Posterior vena cava (tissue), 2 donors: ENCODE measurements at regions not wholly inside any gene's neighbourhood (a gene's known extent, or its start where the extent isn't known, plus 50 kb on each side); places are given as distances from the start of the nearest gene placed in this dataset.
A peak's percentile ranks its signal among the peaks of the same experiment; 100 is the strongest.
"Not testable (repeated sequence)": the region's sequence is repeated elsewhere in the genome, so short reads cannot be mapped to it uniquely, and the experiment has no call there.

Source experiments
- DNase-seq: peaks from one replicate; pipeline ENCODE4 v3.0.0-alpha.2; 2020; ENCODE audit warnings: low spot score
- intact Hi-C, 2 donors: fragments of 100-400 bp; cut with DNase I; formaldehyde crosslinking; loops; one replicate each; pipeline versions ENCODE4 v1.14.1 to v1.14.2; 2022 to 2023
- donor health status: DM: yes; HTN: yes; CAD: no.
- donor health status: DM: yes; HTN: yes; CAD: no.

DNA sequence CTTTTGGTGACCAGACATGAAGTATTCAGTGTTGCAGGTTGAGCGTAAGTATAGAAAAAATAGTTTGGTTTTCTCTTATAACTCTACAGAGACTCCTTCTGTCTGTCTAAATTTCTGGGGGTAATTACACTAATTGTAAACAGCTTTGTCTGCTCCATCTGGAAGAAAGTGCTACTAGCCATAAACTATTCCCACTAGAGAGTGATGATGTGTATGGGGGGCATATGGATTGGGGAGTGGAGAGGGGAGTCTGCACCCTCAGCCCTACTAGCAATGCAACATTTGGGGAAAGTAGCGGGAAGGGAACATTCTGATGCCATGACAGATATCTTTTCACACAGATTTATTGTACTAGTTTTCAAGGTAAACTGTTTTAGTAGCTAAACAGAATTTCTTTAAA lies 549.7 kb downstream of the TRIML1 start:
- no peak for DNase-seq
- intact Hi-C loops: no loop called here

- intact Hi-C loops: no loop called here
- no peak for DNase-seq
Observed at GRCh38 chr4:188691811-188692210, 552.6 kb downstream of the TRIML1 start.

DNA sequence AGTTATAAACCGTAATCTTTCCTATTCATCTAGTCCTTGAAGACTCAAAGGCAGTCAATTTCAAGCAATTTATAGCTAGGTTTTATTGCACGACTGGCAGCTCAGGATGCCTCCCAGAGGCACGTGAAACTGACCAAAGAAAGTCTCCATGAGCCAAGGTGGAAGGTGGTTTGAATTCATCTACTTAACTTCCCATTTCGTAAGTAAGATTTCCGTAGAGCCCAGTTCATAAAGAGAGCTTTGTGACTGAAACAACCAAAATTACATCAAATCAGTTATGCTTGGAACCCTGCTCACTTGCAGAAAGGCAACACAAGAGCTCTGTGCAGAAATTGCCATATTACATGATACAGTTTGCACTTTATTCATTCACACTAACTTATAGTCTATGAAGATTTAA lies 556.0 kb downstream of the TRIML1 start:
- DNase-seq: no peak
- intact Hi-C loops: no loop called here

- DNase-seq: no peak
- intact Hi-C loops: no loop called here
Observed at GRCh38 chr4:188697243-188697642, 558.0 kb downstream of the TRIML1 start.

DNA sequence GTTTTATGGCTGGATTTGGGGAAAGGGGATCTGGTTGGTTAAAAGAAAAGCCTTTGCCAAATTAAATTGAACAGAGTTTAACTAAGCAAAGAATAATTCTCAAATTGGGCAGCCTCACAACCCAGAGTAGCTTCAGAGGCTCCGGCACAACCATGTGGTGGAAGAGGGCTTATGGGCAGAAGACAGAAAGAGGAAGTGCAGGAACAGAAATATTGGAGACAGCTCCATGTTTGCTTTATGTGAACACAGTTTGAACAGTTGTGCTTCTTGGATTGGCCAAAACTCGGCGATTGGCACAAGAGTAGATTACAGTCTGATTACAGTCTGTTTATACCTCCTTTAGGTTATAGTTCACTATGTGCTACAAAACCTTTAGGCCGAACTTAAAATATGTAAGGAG lies 562.7 kb downstream of the TRIML1 start:
- DNase-seq: no peak
- intact Hi-C loops: no loop called here

DNA sequence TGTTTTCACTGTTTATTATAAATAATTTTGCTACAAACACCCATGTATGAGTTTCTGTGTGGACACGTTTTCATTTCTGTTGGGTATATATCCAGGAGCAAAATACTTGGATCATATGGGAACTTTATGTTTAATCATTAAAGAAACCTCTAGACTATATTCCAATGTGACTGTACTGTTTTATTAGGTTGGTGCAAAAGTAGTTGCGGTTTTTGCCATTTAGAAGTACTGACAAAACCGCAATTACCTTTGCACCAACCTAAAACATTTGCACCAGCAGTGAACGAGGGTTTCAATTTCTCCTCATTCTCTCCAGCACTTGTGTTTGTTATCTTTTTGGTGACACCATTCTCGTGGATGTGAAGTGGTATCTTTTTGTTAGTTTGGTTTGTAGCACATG lies 565.0 kb downstream of the TRIML1 start:
- DNase-seq: no peak
- intact Hi-C loops: no loop called here

DNA sequence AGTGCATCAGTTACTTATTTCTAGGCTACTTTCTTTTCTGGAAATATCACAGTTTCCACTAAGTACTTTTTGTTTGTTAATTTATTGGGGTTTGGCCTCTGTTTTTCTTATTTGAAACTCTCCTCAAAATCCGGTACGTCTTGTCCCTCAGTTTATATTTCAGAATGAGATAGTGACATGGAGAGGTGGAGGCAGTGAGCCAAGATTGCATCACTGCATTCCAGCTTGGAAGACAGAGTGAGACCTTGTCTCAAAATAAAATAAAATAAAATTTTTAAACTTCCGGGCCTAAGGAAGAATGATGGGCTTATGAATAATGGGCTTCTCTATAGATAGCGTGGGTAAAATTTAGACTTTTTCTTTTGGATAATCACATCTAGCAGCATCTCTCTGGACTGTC lies 567.8 kb downstream of the TRIML1 start:
- DNase-seq: no peak

GRCh38 chr4:188714501-188714900 lies 575.3 kb downstream of the TRIML1 start:
- intact Hi-C loops: no loop called here
- no peak for DNase-seq

More for the DNA sequence above, 567.8 kb downstream of the TRIML1 start:
- intact Hi-C loops: no loop called here

DNA sequence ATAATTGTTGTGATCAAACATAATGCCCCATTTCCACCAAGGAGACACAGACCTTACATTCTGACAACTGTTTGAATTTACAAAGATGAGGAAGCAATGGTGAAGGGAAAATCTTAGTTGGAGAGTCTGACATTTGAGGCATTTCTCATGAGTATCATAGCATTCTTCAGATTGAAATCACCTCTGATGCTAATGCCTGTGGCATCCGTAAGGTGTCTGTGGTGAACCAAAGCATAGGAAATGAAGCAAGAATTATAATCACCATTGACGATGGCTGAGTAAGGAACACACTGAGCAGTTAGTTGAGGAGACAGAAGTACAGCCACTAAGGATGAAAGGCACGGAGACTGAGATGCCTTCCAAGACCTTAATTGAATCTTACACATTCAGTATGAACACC lies 575.7 kb downstream of the TRIML1 start:
- intact Hi-C loops: no loop called here
- DNase-seq: no peak

DNA sequence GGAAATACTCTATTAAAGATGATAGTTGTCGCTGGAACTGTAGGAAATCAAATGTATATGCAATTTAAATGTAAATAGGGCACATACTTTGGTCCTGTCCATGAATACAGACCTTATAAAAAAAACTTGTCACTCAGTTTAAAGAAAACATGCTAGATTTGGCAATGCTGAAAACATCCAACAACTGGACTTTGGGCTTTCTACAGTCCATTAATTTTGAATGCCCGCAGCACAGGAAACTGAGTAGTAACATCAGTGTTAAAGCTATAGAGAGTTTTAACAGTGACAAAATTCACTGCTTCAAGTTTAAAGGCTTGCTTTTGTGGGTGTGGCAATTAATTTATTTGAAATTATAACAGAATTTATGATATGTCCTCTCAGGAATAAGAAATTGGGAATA lies 578.4 kb downstream of the TRIML1 start:
- intact Hi-C loops: no loop called here
- DNase-seq: no peak

GRCh38 chr4:188719794-188720193 lies 580.6 kb downstream of the TRIML1 start:
- intact Hi-C loops: no loop called here
- DNase-seq: no peak

DNA sequence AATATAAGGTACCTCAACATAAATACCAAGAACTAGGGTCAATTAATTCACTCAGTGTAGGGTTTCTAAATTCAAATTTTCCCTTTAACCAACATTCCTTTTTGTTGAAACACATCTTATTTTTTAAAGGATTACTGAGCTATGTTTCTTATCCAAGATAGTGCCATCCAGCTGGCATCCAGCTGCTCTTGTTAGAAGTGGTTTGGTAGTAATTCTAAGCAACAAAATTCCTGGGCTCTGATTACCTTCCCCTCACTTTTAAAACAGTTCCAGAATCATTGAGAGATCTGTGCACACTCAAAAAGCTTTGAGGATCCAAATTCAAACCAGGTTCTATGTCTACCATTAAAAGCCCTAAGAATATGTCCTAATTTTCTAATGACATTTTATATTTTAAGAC lies 583.7 kb downstream of the TRIML1 start:
- intact Hi-C loops: no loop called here
- DNase-seq: no peak

DNA sequence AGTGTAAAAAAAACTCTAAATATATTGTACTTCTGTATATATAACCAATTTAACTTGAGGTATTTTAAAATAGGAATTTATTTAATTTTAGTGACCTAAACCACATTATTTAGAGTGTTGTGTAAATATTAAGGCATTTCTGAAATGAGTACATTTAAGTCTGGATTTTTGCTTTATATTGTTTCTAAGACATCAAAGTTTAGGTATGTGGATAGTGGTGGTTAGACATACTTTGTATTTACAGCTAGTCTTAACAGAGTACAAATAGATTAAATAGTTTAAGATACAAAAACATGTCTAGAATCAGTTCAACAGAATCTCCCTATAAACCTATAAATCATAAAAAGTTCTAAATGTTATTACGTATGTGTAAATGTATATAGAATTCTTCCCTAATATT lies 588.5 kb downstream of the TRIML1 start:
- DNase-seq: no peak
- intact Hi-C loops: no loop called here

- no peak for DNase-seq
- intact Hi-C loops: no loop called here
Observed at GRCh38 chr4:188728359-188728758, 589.1 kb downstream of the TRIML1 start.

DNA sequence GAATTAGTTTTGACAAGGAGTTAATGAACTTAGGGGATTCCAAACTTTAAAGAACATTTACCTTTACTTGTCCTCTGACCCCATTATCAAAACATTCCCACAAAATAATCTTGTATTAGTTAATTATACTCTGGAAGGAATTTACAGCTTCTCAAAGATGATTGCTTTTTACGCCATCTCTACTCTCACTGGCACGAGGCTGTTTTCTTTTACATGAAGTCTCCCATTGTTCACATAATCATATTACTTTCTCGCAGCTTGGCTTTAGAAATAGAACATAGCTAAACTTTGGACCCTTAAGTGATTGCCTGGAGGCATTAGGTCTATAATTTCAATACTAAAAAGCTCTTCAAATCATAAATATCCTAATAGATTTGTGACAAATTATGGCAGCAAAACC lies 592.9 kb downstream of the TRIML1 start:
- no peak for DNase-seq
- intact Hi-C loops: no loop called here

GRCh38 chr4:188735082-188735481 lies 595.8 kb downstream of the TRIML1 start:
- intact Hi-C loops: no loop called here
- DNase-seq: no peak

DNA sequence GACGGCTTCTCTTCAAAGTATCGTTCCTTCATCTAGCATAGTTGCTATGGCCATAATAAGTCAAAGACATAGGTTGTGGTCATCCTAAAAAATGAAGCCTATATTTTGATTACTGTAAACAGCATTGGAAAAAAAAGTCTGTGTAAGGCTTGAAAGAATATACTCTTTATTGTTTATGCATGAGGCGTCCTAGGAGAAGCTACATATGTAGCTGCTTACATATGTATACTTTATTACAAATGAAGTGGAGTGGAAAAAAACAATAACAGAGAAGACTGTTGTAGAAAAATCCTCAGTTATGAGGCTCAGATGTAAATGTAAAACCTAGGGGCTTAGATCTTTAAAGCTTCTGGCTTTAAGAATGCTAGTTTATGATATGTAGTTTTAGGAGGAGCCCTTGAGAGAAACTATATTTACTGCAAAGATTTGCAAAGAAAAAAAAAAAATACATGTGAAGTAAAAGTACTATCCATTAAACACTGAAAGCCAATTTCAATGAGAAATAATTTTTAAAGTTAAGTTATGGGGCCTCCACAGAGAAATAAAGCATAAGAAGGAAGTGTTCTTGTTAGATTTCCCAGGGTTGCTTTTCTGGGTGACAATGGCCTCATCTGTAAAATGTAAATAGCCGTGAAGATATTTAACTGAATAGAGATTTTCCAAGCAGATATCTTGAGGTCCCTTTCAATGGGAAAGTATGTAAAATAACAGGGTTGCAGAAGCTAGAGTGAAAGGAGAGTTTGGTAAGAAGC lies 598.2 kb downstream of the TRIML1 start:
- DNase-seq: no peak
- intact Hi-C loops: no loop called here

DNA sequence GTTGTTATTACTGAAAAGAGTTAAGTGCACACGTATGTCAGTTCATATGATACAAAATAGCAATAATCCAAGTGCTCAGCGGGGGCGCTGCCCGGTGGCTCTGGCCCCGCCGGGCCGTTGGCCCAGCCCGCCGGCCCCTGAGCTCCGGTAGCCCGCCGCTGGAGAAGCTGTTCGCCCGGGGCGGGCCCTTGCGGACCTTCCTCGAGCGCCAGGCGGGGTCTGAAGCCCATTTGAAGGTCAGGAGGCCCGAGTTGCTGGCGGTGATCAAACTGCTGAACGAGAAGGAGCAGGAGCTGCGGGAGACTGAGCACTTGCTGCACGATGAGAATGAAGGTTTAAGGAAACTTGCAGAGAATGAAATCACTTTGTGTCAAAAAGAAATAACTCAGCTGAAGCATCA lies 599.0 kb downstream of the TRIML1 start:
- intact Hi-C loops: not testable (repeated sequence)
- peak; percentile 73 for DNase-seq

DNA sequence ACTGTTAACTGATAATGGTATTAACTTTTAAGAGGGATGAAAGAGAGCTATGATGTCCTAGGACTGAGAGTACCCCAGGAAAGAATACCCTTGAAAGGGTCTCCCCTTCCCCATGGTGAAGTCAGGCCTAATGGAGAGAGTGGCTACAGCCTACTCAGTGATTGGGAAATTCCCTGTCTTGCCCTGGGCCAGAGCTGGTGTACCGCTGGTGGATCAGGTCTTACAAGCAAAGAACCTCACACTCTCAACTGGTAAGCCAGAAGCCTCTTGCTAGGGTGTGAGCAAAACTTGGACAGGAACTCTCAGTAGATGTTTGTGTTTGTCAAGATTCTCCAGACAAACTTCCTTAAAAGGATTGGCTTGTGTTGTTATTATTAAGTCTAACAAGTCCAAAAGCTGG lies 600.9 kb downstream of the TRIML1 start:
- DNase-seq: not testable (repeated sequence)

GRCh38 chr4:188740791-188741190 lies 601.5 kb downstream of the TRIML1 start:
- intact Hi-C loops, DNase-seq: not testable (repeated sequence)

More for the DNA sequence above, 600.9 kb downstream of the TRIML1 start:
- intact Hi-C loops: not testable (repeated sequence)

GRCh38 chr4:188754372-188755002 lies 615.2 kb downstream of the TRIML1 start:
- DNase-seq: peak; percentile 64
- intact Hi-C loops: no loop called here
